ENCODE measurements at regions not wholly inside any gene's neighbourhood (a gene's known extent, or its start where the extent isn't known, plus 50 kb on each side); places are given as distances from the start of the nearest gene placed in this dataset.

GRCh38 chr18:44500808-44501610 is 179.7 kb upstream of the SETBP1 start:
- no peak for DNase-seq (ENCODE audit: low read depth)
- no peak overlapping the region for H3K4me3 ChIP-seq (ENCODE audit: low read depth, low read length)
- TF ChIP-seq POLR2A (IDR thresholded peaks at IDR 0.05; ENCODE audit: extremely low read depth, insufficient read length) (no peak), MYC (IDR thresholded peaks at IDR 0.05; ENCODE audit: low read depth, low read length) (no peak), CTCF (IDR thresholded peaks at IDR 0.05; ENCODE audit: low read depth, low read length) (no peak)
- TF ChIP-seq, protein P1, sequence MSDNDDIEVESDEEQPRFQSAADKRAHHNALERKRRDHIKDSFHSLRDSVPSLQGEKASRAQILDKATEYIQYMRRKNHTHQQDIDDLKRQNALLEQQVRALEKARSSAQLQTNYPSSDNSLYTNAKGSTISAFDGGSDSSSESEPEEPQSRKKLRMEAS (IDR thresholded peaks at IDR 0.05; ENCODE audit: low read depth, low read length): no peak

DNA sequence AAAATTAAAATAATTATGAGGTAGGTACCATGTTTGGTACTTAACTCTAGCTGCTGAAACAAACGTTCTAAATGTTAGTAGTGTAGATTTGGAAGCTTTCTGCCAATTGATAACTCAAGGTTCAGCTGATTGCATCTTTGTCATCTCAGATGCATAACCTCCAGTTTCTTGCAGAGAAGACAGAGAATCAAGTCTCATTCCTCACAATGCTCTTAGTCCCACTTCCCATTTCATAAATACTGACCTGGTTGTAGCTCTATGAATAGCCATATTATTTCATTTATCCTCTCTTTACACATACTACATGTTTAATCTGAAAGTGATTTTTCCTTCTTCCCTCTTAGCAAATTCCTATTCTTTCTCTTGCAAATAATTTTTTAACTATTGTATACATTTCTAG is 178.5 kb upstream of the SETBP1 start:
- H3K4me3 ChIP-seq (ENCODE audit: low read depth, low read length): no peak overlapping the region
- DNase-seq (ENCODE audit: low read depth): no peak
- TF ChIP-seq POLR2A (IDR thresholded peaks at IDR 0.05; ENCODE audit: extremely low read depth, insufficient read length): no peak
- no peak for TF ChIP-seq MYC (IDR thresholded peaks at IDR 0.05; ENCODE audit: low read depth, low read length)

- TF ChIP-seq, protein P1 (IDR thresholded peaks at IDR 0.05; ENCODE audit: low read depth, low read length): no peak
- TF ChIP-seq POLR2A (IDR thresholded peaks at IDR 0.05; ENCODE audit: extremely low read depth, insufficient read length) (no peak), MYC (IDR thresholded peaks at IDR 0.05; ENCODE audit: low read depth, low read length) (no peak), CTCF (IDR thresholded peaks at IDR 0.05; ENCODE audit: low read depth, low read length) (no peak)
- no peak overlapping the region for H3K4me3 ChIP-seq (ENCODE audit: low read depth, low read length)
- no peak for DNase-seq (ENCODE audit: low read depth)
Observed at GRCh38 chr18:44502790-44503189, 177.9 kb upstream of the SETBP1 start.

DNA sequence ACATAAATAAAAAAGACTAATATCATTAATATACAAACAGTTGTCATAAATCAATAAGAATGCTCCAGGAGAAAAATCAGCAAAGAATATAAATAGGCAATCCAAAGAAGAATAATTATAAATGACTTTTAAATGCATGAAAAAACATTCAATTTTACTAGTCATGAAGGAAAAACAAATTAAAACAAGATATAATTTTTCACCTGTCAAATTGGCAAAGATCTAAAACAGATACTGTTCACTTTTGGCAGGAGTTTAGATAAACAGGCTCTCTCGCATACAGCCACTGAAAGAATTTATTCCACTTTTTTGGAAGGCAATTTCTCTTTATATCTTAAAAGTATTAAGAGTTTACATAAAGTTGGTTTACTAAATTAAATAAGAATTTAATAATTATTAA is 176.8 kb upstream of the SETBP1 start:
- TF ChIP-seq POLR2A (IDR thresholded peaks at IDR 0.05; ENCODE audit: extremely low read depth, insufficient read length): no peak
- TF ChIP-seq MYC (IDR thresholded peaks at IDR 0.05; ENCODE audit: low read depth, low read length): no peak
- TF ChIP-seq, protein P1 (IDR thresholded peaks at IDR 0.05; ENCODE audit: low read depth, low read length): no peak
- TF ChIP-seq CTCF (IDR thresholded peaks at IDR 0.05; ENCODE audit: low read depth, low read length): no peak
- H3K4me3 ChIP-seq (ENCODE audit: low read depth, low read length): no peak overlapping the region
- DNase-seq (ENCODE audit: low read depth): no peak

- peak; percentile 24 for DNase-seq (ENCODE audit: low read depth)
- TF ChIP-seq, protein P1 (IDR thresholded peaks at IDR 0.05; ENCODE audit: low read depth, low read length): no peak
- no peak for TF ChIP-seq MYC (IDR thresholded peaks at IDR 0.05; ENCODE audit: low read depth, low read length)
- TF ChIP-seq POLR2A (IDR thresholded peaks at IDR 0.05; ENCODE audit: extremely low read depth, insufficient read length): no peak
- H3K4me3 ChIP-seq (ENCODE audit: low read depth, low read length): no peak overlapping the region
Observed at GRCh38 chr18:44507729-44508325, 172.9 kb upstream of the SETBP1 start.

DNA sequence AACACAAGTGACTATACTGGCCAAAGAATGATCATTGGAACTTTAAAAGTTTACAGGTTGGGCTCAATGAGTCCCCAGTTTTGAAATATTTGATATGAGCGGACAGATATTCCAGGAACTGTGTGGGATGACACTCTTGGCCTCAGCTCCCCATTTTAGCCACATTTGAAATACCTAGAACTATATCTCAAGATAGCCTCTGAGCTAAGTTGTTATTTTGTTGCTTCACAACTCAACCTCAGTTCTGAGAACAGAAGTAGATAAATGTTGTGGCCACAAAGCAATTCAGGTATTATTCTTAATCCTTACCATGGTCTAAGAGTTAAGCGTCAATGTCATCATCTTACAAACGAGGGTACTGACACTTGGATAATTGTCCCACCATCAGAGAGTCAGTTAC is 172.2 kb upstream of the SETBP1 start:
- DNase-seq (ENCODE audit: low read depth): no peak
- no peak for TF ChIP-seq MYC (IDR thresholded peaks at IDR 0.05; ENCODE audit: low read depth, low read length)
- TF ChIP-seq, protein P1 (IDR thresholded peaks at IDR 0.05; ENCODE audit: low read depth, low read length): no peak
- no peak for TF ChIP-seq CTCF (IDR thresholded peaks at IDR 0.05; ENCODE audit: low read depth, low read length)
- no peak for TF ChIP-seq POLR2A (IDR thresholded peaks at IDR 0.05; ENCODE audit: extremely low read depth, insufficient read length)
- H3K4me3 ChIP-seq (ENCODE audit: low read depth, low read length): no peak overlapping the region
